ENCODE measurements at regions not wholly inside any gene's neighbourhood (a gene's known extent, or its start where the extent isn't known, plus 50 kb on each side); places are given as distances from the start of the nearest gene placed in this dataset.

DNA sequence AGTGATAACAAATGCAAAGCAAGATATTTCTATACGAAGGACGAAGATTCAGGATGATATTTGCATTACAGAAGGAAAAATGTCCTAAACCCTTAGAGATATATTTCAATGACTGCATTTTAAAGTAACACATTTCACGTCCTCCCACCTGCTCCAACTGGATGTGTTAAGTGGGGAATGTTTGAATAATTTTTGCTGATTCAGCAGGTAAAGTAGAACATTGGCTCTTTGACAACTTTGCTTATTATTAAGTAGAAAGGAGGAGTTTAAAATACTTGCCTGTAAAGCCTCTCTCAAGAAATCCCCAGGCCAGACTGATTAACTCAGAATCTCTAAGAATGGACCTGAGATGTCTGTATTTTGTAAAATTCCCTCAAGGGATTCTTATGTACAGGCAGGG is 1165.2 kb upstream of the PRKX start:
- TF ChIP-seq, protein P1, sequence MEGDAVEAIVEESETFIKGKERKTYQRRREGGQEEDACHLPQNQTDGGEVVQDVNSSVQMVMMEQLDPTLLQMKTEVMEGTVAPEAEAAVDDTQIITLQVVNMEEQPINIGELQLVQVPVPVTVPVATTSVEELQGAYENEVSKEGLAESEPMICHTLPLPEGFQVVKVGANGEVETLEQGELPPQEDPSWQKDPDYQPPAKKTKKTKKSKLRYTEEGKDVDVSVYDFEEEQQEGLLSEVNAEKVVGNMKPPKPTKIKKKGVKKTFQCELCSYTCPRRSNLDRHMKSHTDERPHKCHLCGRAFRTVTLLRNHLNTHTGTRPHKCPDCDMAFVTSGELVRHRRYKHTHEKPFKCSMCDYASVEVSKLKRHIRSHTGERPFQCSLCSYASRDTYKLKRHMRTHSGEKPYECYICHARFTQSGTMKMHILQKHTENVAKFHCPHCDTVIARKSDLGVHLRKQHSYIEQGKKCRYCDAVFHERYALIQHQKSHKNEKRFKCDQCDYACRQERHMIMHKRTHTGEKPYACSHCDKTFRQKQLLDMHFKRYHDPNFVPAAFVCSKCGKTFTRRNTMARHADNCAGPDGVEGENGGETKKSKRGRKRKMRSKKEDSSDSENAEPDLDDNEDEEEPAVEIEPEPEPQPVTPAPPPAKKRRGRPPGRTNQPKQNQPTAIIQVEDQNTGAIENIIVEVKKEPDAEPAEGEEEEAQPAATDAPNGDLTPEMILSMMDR (IDR thresholded peaks at IDR 0.05; ENCODE audit: low read depth, low read length, missing input control) = no peak
- TF ChIP-seq, protein P2, sequence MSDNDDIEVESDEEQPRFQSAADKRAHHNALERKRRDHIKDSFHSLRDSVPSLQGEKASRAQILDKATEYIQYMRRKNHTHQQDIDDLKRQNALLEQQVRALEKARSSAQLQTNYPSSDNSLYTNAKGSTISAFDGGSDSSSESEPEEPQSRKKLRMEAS (IDR thresholded peaks at IDR 0.05) = no peak
- TF ChIP-seq, protein P3, sequence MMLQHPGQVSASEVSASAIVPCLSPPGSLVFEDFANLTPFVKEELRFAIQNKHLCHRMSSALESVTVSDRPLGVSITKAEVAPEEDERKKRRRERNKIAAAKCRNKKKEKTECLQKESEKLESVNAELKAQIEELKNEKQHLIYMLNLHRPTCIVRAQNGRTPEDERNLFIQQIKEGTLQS (IDR thresholded peaks at IDR 0.05) = no peak
- TF ChIP-seq, protein P4, sequence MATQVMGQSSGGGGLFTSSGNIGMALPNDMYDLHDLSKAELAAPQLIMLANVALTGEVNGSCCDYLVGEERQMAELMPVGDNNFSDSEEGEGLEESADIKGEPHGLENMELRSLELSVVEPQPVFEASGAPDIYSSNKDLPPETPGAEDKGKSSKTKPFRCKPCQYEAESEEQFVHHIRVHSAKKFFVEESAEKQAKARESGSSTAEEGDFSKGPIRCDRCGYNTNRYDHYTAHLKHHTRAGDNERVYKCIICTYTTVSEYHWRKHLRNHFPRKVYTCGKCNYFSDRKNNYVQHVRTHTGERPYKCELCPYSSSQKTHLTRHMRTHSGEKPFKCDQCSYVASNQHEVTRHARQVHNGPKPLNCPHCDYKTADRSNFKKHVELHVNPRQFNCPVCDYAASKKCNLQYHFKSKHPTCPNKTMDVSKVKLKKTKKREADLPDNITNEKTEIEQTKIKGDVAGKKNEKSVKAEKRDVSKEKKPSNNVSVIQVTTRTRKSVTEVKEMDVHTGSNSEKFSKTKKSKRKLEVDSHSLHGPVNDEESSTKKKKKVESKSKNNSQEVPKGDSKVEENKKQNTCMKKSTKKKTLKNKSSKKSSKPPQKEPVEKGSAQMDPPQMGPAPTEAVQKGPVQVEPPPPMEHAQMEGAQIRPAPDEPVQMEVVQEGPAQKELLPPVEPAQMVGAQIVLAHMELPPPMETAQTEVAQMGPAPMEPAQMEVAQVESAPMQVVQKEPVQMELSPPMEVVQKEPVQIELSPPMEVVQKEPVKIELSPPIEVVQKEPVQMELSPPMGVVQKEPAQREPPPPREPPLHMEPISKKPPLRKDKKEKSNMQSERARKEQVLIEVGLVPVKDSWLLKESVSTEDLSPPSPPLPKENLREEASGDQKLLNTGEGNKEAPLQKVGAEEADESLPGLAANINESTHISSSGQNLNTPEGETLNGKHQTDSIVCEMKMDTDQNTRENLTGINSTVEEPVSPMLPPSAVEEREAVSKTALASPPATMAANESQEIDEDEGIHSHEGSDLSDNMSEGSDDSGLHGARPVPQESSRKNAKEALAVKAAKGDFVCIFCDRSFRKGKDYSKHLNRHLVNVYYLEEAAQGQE (IDR thresholded peaks at IDR 0.05) = no peak
- TF ChIP-seq TAF1 (conservative IDR thresholded peaks at IDR 0.05) (no peak), SP1 (IDR thresholded peaks at IDR 0.05) (no peak), YY1 (IDR thresholded peaks at IDR 0.05) (no peak), HNF4A (conservative IDR thresholded peaks at IDR 0.05) (no peak), RXRA (IDR thresholded peaks at IDR 0.05) (no peak), EGR1 (IDR thresholded peaks at IDR 0.05; ENCODE audit: low read depth in 2 of 2) (no peak)
- TF ChIP-seq, protein P5, sequence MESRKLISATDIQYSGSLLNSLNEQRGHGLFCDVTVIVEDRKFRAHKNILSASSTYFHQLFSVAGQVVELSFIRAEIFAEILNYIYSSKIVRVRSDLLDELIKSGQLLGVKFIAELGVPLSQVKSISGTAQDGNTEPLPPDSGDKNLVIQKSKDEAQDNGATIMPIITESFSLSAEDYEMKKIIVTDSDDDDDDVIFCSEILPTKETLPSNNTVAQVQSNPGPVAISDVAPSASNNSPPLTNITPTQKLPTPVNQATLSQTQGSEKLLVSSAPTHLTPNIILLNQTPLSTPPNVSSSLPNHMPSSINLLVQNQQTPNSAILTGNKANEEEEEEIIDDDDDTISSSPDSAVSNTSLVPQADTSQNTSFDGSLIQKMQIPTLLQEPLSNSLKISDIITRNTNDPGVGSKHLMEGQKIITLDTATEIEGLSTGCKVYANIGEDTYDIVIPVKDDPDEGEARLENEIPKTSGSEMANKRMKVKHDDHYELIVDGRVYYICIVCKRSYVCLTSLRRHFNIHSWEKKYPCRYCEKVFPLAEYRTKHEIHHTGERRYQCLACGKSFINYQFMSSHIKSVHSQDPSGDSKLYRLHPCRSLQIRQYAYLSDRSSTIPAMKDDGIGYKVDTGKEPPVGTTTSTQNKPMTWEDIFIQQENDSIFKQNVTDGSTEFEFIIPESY (IDR thresholded peaks at IDR 0.05) = no peak

Measured in liver (tissue), 3 donors.